ENCODE measurements at regions not wholly inside any gene's neighbourhood (a gene's known extent, or its start where the extent isn't known, plus 50 kb on each side); places are given as distances from the start of the nearest gene placed in this dataset.
"Not testable (repeated sequence)": the region's sequence is repeated elsewhere in the genome, so short reads cannot be mapped to it uniquely, and the experiment has no call there.

DNA sequence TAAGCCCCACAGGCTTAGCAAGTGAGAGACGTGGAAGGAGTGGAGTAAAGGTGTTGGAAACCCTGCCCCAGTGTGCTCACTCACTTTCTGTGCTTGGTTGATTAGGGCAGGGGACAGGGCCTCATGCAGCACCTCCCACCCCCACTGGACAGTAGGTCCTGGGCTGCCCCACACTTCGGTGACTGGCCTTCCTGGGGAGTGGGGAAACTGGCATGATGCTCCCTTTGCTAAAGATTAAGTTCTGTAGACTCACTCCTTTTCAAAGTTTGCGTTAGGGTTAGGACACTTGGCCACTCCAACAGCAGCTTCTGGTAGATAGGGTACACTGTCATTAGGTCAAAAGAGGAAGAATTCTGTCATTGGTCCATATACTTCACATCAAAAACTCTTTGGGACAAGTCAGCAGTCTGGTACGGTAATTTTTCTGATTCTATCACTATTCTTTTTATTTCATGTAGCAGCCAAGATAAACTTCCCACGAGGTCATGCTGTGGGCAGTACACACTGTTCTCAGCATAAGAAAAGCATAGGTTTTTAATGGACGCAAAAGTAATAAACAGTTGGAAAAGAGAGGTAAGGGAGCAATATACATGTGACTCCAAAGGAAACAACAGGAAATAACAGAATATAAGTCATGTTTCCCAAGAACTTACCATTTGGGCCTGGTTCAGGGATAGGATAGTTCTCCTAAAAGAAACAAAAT, 106.6 kb upstream of the TERB2 start:
- not testable (repeated sequence) for DNase-seq (ENCODE audit: low read depth in 2 of 2)

DNA sequence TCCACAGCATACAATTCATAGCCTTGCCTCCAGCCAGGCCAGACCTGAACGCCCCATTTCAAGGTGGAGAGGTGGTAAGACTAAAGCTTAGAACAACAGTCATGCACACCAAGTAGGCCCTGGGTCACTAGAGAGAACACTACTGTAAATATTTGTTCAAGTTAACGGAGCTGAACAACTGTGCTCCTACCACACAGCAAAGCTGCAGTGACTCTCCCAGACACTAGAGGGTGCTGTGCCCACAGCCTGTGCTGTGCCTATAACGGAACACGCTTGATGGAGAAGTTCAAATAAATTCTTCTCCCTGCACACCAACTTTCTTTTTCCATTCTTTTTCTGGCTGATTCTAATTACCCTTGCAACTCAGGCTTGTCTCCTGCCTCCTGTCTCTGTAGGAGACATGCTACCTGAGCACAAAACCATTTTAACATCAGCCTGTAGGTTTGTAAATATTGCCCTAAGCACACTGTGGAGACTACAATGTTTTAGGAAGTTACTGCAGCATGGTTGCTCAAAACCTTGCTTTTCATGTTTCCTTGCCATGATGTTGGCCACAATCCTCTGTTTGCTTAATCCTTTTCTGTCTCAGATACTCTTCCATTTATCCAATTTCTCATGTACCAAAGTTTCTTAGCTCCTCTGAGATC, 103.1 kb upstream of the TERB2 start:
- DNase-seq (ENCODE audit: low read depth in 2 of 2), result peak; percentile 41 to 61

- not testable (repeated sequence) for DNase-seq (ENCODE audit: low read depth in 2 of 2)
Measured at GRCh38 chr15:44854696-44855095, 101.8 kb upstream of the TERB2 start.

DNA sequence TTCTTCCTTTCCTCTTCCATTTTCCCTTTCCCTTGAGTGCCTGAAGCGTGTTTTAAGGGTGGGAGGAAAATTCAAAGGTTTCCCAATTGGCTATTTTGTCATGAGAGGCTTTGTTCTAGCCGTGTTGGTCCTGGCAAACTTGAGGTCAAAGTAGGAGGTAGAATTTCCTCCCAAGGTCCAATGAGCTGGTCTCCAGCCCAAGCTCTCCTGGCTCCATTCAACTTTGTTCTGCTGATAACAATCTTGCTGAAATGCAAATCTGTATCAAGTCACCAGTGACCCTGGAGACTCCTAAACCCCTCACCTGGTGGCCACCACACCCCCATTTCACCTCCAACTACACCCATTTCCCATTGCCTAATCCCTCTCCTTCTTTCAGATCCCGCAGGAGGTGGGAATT, 100.2 kb upstream of the TERB2 start:
- DNase-seq (ENCODE audit: low read depth in 2 of 2), result not testable (repeated sequence)

DNA sequence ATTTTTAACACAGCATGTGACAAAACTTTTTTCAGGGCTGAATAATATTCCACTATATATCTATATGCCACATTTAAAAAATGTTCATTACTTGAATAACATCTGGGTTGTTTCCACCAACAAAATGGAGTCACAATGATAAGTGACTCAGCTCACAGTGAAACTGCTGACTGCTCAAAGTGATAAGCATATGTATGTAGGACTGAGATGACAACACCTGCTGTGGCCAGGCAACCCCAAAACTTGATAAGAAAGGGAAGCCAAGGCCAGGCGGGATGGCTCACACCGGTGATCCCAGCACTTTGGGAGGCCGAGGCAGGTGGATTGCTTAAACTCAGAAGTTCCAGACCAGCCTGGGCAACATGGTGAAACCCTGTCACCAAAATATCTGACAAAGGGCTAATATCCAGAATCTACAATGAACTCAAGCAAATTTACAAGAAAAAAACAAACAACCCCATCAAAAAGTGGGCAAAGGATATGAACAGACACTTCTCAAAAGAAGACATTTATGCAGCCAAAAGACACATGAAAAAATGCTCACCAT, 99.2 kb upstream of the TERB2 start:
- not testable (repeated sequence) for DNase-seq (ENCODE audit: low read depth in 2 of 2)

GRCh38 chr15:44859088-44859487, 97.4 kb upstream of the TERB2 start:
- DNase-seq (ENCODE audit: low read depth in 2 of 2), result not testable (repeated sequence)

- DNase-seq (ENCODE audit: low read depth in 2 of 2), result not testable (repeated sequence)
Measured at GRCh38 chr15:44860168-44860567, 96.3 kb upstream of the TERB2 start.

DNA sequence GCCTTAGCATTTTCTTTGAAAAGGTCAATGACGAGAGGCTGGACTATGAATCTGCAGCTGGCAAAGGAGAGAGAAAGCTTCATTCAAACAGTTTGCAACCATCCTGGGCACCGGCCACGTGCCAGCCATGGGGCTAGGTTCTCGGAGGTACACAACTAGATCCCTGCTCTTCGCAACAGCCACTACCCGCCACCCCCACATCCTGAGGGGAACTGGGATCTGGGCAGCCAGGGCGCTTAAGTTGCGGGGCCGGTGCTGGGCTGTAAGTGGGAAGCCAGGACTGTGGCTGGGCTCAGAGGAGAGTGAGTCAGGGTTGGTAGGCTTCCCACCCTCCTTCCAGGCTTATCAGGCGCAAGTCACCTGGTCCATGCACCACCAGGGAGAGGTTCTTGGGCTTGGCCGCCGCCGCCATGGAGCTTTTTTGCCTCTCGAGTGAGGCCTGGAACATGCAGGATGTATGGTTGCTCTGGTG, 95.0 kb upstream of the TERB2 start:
- no peak for DNase-seq (ENCODE audit: low read depth in 2 of 2)

DNA sequence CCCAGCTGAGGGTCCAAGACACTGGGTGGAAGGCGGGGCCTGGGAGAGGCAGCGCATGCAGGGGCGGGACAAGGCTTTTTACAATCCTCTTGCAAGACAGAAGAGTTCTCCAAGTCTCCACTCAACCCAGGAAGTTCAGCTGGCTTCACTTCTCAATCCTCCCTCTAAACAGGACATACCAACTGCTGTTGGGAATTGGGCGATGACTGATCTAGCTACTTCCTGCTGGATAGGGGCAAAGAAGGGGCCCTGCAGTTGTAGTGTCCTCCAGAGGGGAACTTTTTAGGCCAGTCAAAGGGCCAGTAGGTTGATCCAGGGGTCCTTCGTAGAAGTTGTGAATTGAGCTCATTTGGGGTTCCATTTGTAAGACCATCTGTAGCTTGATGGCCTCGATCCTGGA, 94.6 kb upstream of the TERB2 start:
- DNase-seq (ENCODE audit: low read depth in 2 of 2), result no peak

- not testable (repeated sequence) for DNase-seq (ENCODE audit: low read depth in 2 of 2)
Measured at GRCh38 chr15:44862866-44863265, 93.6 kb upstream of the TERB2 start.

DNA sequence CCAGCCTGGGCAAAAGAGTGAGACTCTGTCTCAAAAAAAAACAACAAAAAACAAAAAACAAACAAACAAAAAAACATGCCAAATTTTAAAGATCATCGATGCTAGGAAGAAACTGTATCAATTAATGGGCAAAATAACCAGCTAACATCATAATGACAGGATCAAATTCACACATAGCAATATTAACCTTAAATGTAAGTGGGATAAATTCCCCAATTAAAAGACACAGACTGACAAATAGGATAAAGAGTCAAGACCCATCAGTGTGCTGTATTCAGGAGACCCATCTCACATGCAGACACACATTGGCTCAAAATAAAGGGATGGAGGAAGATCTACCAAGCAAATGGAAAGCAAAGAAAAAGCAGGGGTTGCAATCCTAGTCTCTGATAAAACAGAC, 88.4 kb upstream of the TERB2 start:
- DNase-seq (ENCODE audit: low read depth in 2 of 2), result not testable (repeated sequence)

DNA sequence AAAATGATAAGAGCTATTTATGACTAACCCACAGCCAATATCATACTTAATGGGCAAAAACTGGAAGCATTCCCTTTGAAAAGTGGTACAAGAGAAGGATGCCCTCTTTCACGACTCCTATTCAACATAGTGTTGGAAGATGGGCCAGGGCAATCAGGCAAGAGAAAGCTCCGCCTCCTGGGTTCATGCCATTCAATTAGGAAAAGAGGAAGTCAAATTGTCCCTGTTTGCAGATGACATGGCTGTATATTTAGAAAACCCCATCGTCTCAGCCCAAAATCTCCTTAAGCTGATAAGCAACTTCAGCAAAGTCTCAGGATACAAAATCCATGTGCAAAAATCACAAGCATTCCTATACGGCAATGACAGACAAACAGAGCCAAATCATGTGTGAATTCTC, 86.4 kb upstream of the TERB2 start:
- DNase-seq (ENCODE audit: low read depth in 2 of 2), result not testable (repeated sequence)

DNA sequence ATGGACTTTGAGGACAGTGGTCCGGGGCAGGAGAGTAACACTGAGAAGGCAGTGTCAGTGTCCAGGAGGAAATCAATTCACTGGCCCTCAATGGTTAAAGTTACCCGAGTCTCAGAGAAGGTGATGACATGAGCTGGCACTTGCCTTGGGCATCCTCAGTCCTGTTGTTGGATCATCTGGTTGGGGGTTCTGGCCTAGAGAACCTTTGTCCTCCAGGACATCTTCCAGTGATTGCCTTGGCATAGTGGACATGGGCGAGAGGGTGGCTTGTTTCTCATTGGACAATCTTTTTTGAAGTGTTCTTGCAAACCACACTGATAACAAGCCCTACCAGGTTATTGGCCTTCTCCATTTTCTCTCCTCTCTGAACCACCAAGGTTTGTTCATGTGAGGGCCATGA, 83.4 kb upstream of the TERB2 start:
- no peak for DNase-seq (ENCODE audit: low read depth in 2 of 2)

DNA sequence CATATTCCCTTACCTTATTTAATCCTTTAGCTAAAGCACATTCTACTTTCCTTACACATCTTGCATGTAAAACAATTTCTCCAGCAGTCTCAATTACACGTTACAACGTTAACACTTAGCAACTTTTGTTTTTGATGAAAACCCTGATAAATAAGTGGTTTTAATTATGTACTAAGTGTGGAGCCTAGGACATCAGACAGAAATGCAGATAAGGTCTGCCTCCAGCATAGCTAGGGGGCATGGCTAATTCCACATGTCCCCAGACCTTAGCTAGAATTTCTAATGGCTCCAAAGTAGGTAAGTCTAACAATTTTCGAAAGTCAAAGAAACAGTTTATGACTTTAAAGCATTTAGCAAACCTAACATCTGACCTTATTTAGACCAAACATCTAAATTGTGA, 77.4 kb upstream of the TERB2 start:
- no peak for DNase-seq (ENCODE audit: low read depth in 2 of 2)

DNA sequence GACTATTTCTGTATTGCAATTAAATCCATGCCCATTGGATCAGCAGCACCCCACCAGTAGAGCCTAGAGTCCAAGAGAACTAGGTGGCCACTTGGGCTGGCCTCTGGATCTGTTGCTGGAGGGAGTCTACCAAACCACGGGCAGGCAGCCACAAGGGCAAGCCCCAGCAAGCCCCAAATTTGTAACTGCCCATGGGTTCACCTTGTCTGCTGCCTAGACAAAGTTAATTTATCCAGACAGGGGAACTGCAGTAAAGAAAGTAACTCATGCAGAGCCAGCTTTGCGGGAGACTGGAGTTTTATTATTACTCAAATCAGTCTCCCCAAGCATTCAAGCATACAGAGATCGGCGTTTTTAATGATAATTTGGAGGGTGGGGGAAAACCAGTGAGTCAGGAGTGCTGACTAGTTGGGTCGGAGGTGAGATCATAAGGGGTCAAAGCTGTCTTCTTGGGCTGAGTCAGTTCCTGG, 74.0 kb upstream of the TERB2 start:
- DNase-seq (ENCODE audit: low read depth in 2 of 2), result peak; percentile 47 to 63

DNA sequence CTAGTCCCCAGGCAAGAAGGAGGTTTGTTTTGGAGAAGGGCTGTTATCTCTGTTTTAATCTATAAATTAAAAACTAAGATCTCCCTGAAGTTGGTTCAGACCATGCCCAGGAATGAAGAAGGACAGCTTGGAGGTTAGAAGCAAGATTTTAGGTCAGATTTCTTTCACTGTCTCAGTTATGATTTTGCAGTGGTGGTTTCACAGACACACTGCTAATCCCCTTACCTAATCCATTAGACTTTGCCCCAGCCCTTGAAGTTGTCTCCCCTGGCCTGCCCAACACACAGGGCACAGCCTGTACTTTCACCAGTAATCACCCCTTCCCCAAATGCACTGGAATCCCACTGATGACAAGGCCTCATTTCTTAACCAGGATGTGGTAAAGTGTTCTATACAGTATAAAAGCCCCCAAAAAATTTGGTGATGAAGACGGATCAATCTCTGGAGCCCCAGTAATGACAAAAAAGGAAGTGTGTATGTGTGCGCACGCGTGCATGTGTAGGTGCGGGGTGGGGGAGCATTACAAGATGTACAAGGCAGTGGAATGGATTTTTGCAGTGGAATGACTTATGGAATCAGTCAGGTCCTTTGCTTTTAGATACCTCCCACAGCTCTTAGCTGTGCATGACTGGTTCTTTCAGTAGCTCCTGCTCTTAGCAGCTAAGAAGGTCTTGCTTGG, 73.1 kb upstream of the TERB2 start:
- DNase-seq (ENCODE audit: low read depth in 2 of 2), result no peak

DNA sequence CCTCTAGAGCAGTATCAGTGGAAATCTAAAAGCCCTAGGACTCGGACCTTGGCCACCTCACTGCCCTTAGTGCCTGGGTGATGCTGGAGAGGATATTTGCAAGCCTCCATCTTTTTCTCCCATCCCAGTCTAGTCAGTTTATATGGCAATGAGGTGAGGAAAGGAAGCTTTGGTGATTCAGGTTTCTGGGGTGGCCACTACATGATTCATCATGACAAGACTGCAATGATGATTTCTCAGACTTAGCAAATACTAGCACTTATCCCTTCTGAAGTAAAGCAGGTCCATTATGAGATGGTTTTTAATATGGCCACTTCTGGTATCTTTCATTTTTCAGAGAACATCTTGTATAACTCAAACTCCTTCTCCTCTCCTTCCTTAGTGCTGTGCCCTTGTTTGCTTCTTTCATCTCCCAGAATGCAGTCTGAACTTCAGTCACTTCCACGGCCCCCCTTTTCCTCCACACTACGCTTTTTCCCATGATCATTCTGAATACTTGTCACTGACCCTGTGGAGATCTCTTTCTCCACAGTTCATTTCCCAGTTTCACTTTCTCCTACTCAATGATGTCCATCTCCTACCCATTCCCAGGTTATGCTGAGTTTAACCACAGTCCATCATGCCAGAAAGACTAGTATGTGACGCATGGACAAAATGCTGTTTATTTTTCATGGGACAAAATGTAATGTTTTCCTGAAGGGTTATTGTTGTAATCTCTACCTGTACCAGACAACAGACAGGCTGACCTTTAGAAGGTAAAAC, 57.4 kb upstream of the TERB2 start:
- not testable (repeated sequence) for DNase-seq (ENCODE audit: low read depth in 2 of 2)

GRCh38 chr15:44899775-44900174, 56.7 kb upstream of the TERB2 start:
- DNase-seq (ENCODE audit: low read depth in 2 of 2), result peak in 1 of 2 donors; percentile 6

DNA sequence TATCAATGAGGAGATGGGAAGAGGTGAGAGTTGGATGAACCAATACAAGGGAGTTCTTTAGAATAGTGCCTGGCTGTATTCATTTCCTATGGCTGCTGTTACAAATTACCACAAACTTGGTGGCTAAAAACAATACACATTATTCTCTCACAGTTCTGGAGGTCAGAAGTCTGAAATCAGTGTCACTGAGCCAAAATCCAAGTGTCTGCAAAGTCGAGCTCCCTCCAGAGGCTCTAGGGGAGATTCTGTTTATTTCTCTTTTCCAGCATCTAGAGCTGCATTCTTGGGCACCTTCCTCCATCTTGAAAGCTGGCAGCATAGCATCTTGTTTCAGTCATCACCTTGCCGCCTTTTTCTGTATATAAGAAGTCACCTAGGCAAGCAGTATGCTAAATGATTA, 55.7 kb upstream of the TERB2 start:
- DNase-seq (ENCODE audit: low read depth in 2 of 2), result not testable (repeated sequence)

- DNase-seq (ENCODE audit: low read depth in 2 of 2), result not testable (repeated sequence)
Measured at GRCh38 chr15:44903281-44903680, 53.2 kb upstream of the TERB2 start.

- not testable (repeated sequence) for DNase-seq (ENCODE audit: low read depth in 2 of 2)
Measured at GRCh38 chr15:44904651-44905340, 51.7 kb upstream of the TERB2 start.

Measured in stimulated activated CD4-positive, alpha-beta T cell treated with anti-CD3 and anti-CD28 coated beads, Interleukin-15, amount 100 ng/mL, for 48 hours (primary cell).